MG63 (cell line): ENCODE measurements at regions not wholly inside any gene's neighbourhood (a gene's known extent, or its start where the extent isn't known, plus 50 kb on each side); places are given as distances from the start of the nearest gene placed in this dataset.
"Not testable (repeated sequence)": the region's sequence is repeated elsewhere in the genome, so short reads cannot be mapped to it uniquely, and the experiment has no call there.

ENCODE experiments used
- DNase-seq: peaks from one replicate; pipeline ENCODE4 v3.0.0-alpha.2; 2020
- H3K27me3 ChIP-seq: fragments of 250-450 bp; sonication (Bioruptor Pico); 2 replicates; pipeline ENCODE4 v1.5.1; 2020; ENCODE audit warnings: mild to moderate bottlenecking, moderate library complexity
- H3K36me3 ChIP-seq: fragments of 250-450 bp; sonication (Bioruptor Pico); 2 replicates; pipeline ENCODE4 v1.5.1; 2020; ENCODE audit warnings: mild to moderate bottlenecking, moderate library complexity
- H3K4me3 ChIP-seq: fragments of 250-450 bp; sonication (Bioruptor Pico); 2 replicates; pipeline ENCODE4 v1.5.1; 2020; ENCODE audit warnings: mild to moderate bottlenecking, moderate library complexity
- H3K9me3 ChIP-seq: fragments of 250-450 bp; sonication (Bioruptor Pico); 2 replicates; pipeline ENCODE4 v1.5.1; 2020; ENCODE audit warnings: mild to moderate bottlenecking, moderate library complexity

DNA sequence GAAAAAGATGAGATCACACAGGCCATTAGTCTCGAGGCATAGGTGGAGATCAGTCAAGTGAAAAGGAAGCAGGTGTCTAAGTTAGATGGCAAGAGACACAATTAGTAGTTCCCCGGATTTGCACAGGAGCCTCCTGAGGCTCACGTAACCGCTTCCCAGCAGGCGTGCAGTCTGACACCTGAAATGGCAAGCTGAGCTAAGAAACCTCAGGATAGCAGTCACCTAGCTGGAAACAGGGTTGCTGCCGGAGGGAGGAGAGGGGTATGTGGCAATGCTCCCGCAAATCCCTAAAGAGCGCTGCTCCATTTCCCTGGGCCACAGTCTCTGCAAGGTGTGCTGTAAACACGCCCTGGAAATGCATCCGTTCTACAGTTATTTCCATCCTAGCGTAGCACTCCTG is 1151.0 kb downstream of the DIAPH3 start:
- H3K36me3 ChIP-seq: no peaks in the 10 kb centered on the region
- DNase-seq: no peak
- no peaks in the 10 kb centered on the region for H3K9me3 ChIP-seq
- H3K4me3 ChIP-seq: no peak overlapping the region
- no peaks in the 10 kb centered on the region for H3K27me3 ChIP-seq

- DNase-seq: peak; percentile 1
- H3K36me3 ChIP-seq: no peaks in the 10 kb centered on the region
- no peaks in the 10 kb centered on the region for H3K9me3 ChIP-seq
- no peaks in the 10 kb centered on the region for H3K27me3 ChIP-seq
- no peak overlapping the region for H3K4me3 ChIP-seq
These were observed 1147.5 kb downstream of the DIAPH3 start for GRCh38 chr13:59016250-59016649.

DNA sequence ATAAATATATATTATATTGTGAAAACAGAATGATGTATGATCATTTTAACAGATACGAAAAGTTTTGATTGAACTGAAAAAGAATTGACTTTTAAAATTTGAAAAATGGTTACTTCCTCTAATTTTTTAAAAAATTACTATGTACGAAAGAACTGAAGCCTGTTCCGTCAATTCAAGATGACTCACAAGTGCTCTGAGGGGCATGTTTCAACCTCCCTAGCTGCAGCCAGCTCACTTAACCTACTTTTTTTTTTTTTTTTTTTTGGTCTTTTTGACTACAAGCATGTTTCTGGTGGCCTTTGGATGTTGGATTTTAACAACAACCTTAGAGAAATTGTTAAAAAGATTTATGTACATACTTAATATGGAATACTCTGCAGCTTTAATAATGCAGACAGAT is 1139.3 kb downstream of the DIAPH3 start:
- H3K36me3 ChIP-seq: no peaks in the 10 kb centered on the region
- no peak for DNase-seq
- no peak overlapping the region for H3K4me3 ChIP-seq
- H3K9me3 ChIP-seq: no peaks in the 10 kb centered on the region
- H3K27me3 ChIP-seq: no peaks in the 10 kb centered on the region

- no peak for DNase-seq
- no peaks in the 10 kb centered on the region for H3K27me3 ChIP-seq
- H3K9me3 ChIP-seq: no peaks in the 10 kb centered on the region
- H3K36me3 ChIP-seq: no peaks in the 10 kb centered on the region
- no peak overlapping the region for H3K4me3 ChIP-seq
These were observed 1129.5 kb downstream of the DIAPH3 start for GRCh38 chr13:59034198-59034597.

DNA sequence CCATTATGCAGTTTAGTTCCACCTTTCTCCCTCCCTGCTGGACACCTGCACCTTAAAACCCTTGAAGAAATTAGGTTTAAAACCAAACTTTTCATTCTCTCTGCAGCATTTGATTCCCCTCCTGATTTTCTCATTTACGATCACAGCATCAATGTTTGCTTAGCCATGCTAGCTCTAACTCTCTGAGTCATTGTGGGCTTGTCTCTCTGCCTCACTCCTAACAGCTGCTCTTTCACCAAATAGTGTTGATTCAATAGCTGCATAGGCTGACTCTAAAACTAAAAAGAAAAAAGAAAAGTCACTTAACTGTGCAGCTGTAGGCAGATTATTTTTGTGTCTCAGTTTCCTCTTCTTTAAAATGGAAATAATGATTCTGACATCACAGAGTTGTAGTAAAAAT is 1124.9 kb downstream of the DIAPH3 start:
- Histone ChIP-seq H3K36me3 (no peaks in the 10 kb centered on the region), H3K4me3 (no peak overlapping the region), H3K27me3 (no peaks in the 10 kb centered on the region), H3K9me3 (no peaks in the 10 kb centered on the region)
- DNase-seq: no peak

DNA sequence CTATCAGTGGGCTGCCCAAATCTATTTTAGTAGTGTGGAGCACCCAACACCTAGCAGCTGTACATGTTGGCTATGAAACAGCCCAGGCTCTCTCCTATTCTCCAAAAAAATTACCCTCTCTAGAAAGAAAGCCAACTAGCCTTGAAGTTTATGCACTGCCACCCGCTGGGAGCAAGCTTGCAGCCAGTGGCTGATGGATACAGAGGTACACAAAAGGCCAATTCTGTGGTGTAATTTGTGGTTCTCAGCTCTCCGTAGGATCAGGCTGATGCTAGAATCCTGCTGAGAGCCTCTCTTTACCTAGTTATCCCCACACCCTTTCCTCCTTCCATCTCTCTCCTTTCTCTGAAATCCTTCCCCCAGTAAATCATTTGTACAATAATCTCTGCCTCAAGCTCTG is 1120.7 kb downstream of the DIAPH3 start:
- Histone ChIP-seq H3K27me3 (no peaks in the 10 kb centered on the region), H3K36me3 (no peaks in the 10 kb centered on the region), H3K4me3 (no peak overlapping the region), H3K9me3 (no peaks in the 10 kb centered on the region)
- DNase-seq: no peak

GRCh38 chr13:59047546-59047945 is 1116.2 kb downstream of the DIAPH3 start:
- no peaks in the 10 kb centered on the region for H3K36me3 ChIP-seq
- H3K4me3 ChIP-seq: no peak overlapping the region
- no peak for DNase-seq
- H3K27me3 ChIP-seq: no peaks in the 10 kb centered on the region
- no peaks in the 10 kb centered on the region for H3K9me3 ChIP-seq

GRCh38 chr13:59061621-59062020 is 1102.1 kb downstream of the DIAPH3 start:
- no peak for DNase-seq
- no peaks in the 10 kb centered on the region for H3K27me3 ChIP-seq
- H3K4me3 ChIP-seq: no peak overlapping the region
- H3K9me3 ChIP-seq: no peaks in the 10 kb centered on the region
- H3K36me3 ChIP-seq: no peaks in the 10 kb centered on the region

DNA sequence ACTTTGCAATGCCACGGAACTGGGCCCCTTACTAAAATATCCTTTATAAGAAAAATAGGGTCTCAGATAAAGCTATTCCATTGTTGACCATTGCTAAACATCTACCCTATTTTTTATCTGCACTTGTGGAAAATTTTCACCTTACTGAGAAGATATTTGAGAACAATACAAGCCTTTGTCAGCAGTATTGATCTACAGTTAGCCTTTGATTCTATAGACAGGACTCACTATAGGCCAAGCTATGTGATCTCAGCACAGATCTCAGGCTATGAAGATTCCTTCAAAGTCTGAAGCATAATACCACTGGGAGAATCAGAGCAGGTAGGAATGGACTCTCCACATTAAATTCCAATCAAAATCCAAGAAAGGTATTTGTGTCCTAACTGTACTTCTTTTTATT is 1099.7 kb downstream of the DIAPH3 start:
- no peak for DNase-seq

GRCh38 chr13:59076386-59076785 is 1087.3 kb downstream of the DIAPH3 start:
- H3K9me3 ChIP-seq, H3K4me3 ChIP-seq, H3K27me3 ChIP-seq, H3K36me3 ChIP-seq, DNase-seq: not testable (repeated sequence)

More for the DNA sequence above, 1099.7 kb downstream of the DIAPH3 start:
- Histone ChIP-seq H3K36me3 (no peaks in the 10 kb centered on the region), H3K9me3 (no peaks in the 10 kb centered on the region), H3K4me3 (no peak overlapping the region), H3K27me3 (no peaks in the 10 kb centered on the region)

GRCh38 chr13:59086147-59086546 is 1077.6 kb downstream of the DIAPH3 start:
- DNase-seq: no peak
- no peak overlapping the region for H3K4me3 ChIP-seq

GRCh38 chr13:59088716-59089115 is 1075.0 kb downstream of the DIAPH3 start:
- no peaks in the 10 kb centered on the region for H3K27me3 ChIP-seq
- no peaks in the 10 kb centered on the region for H3K36me3 ChIP-seq
- H3K4me3 ChIP-seq: no peak overlapping the region
- no peaks in the 10 kb centered on the region for H3K9me3 ChIP-seq
- DNase-seq: peak; percentile 67

More at GRCh38 chr13:59086147-59086546, 1077.6 kb downstream of the DIAPH3 start:
- H3K27me3 ChIP-seq: no peaks in the 10 kb centered on the region
- no peaks in the 10 kb centered on the region for H3K9me3 ChIP-seq
- H3K36me3 ChIP-seq: no peaks in the 10 kb centered on the region

DNA sequence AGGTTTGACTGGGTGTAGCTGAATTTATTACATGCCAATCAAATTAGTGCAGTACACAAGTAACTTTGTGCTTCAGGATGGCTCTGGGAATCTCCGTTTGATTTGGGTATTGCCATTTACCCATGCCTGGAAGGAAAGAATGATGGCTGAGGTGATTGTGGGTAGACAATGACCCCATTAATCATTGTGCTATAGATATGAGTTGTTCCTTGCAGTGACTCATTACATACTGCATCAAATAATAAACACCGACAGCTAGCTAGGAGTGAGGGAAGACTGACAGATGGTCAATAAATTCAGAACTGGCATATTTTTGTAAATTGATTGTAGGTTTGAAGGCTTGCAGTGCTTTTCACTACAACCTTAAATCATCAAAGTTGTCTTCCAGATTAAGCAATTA is 1069.5 kb downstream of the DIAPH3 start:
- DNase-seq: no peak
- Histone ChIP-seq H3K27me3 (no peaks in the 10 kb centered on the region), H3K9me3 (no peaks in the 10 kb centered on the region), H3K36me3 (no peaks in the 10 kb centered on the region), H3K4me3 (no peak overlapping the region)

DNA sequence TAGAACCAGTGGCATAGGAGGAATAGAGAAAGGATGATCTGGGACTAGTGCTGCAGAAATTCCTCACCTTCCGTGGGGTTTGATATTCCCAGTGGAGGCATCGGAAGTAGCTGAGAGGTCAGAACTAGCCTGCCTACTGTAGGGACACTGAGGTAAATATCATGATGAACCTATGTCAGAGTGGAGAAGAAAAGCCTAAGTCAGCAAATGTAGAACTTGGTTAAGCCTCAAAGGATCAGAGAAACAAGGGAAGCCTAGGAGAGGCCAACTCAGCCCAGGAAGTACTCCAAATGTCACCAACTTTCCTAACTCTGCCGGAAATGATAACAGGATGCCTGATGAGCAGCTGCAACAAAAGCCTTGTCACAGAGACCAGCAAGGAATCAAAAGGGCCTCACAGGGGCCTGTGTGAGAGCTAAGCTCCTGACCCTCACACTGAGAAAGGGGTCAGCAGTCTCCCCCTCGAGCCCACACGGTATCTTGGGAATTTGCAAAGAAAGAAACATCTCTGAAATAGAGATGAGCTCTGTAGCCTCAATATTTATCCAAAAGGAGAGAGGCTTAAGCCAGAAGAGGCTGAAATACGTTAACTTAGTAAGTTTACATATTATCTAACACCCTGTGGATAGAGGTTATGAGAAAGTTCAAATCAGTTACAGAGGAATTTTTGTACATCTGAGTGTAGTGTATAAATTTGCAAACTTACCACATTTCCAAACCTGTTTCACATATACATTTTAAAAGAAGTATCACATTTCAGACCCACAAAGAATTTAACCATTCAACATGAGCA is 1064.3 kb downstream of the DIAPH3 start:
- H3K27me3 ChIP-seq: no peaks in the 10 kb centered on the region
- DNase-seq: no peak
- no peak overlapping the region for H3K4me3 ChIP-seq
- no peaks in the 10 kb centered on the region for H3K9me3 ChIP-seq
- H3K36me3 ChIP-seq: no peaks in the 10 kb centered on the region

GRCh38 chr13:59103004-59103768 is 1060.5 kb downstream of the DIAPH3 start:
- no peak overlapping the region for H3K4me3 ChIP-seq
- DNase-seq: no peak
- H3K27me3 ChIP-seq: no peaks in the 10 kb centered on the region
- H3K9me3 ChIP-seq: no peaks in the 10 kb centered on the region
- H3K36me3 ChIP-seq: no peaks in the 10 kb centered on the region

DNA sequence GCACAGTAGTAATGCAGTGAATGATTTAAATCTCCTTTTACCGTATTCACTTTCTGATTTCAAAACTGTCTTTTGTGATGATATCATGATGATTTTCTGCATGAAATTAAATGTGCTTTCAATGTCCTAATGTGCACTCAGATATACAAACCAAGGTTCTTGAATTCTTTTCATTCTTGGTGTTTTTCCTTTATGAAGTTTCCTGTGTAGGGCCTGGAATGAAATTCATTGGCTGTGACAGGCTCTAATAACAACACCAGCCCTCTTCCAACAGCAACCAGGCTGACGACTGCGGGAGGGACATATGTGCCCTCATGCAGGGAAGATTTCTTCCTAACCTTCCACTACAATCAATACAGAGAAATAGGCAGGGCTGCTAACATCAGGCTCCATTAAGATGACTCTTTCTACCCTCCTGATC is 1052.0 kb downstream of the DIAPH3 start:
- no peak for DNase-seq
- Histone ChIP-seq H3K4me3 (no peak overlapping the region), H3K9me3 (no peaks in the 10 kb centered on the region), H3K27me3 (no peaks in the 10 kb centered on the region), H3K36me3 (no peaks in the 10 kb centered on the region)

DNA sequence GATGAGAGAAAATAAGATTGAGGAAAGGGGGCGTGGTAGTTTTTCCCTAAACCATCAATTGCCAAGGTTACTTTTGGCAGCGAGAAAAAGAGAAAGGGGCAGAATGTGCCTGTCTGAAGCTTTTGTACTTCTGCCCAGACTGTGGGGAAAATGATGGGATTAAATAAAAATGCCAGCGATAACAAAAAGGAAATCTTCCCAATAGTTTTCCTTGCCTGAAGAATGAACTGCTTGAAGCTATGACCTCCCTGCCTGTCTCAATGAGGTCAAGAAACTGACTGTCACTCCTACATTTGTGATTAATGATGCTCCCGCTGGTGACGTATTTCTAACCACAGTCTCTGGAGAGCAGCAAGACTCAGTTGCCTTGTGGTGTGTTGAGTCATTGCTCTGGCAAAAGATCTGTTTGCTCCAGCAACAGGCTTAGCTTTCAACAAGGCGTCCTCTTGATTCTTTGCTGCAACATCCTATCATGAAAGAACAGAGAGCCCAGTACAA is 1051.5 kb downstream of the DIAPH3 start:
- Histone ChIP-seq H3K9me3 (no peaks in the 10 kb centered on the region), H3K27me3 (no peaks in the 10 kb centered on the region), H3K4me3 (no peak overlapping the region), H3K36me3 (no peaks in the 10 kb centered on the region)
- DNase-seq: peak; percentile 74

DNA sequence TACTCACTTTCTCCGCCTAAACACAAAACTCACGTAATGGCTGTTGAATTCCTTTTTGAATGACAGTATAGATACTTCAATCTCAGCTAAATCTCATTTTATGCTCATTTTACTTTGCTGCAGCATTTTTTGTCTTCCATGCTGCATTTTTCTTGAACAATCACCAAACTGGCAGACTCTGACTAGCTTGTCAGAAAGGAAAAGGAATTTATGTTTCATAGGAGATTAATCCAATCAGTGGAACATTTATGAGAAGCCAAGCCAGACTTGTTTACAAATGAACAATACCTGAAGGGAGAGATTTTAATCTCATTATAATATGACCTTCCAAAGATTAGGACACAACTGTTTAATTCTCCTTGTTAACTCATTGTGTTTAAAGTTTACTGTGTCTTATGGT is 1044.3 kb downstream of the DIAPH3 start:
- no peak for DNase-seq
- no peaks in the 10 kb centered on the region for H3K36me3 ChIP-seq
- H3K4me3 ChIP-seq: no peak overlapping the region
- H3K27me3 ChIP-seq: peaks cover 3% of the 10 kb centered on the region; the same call in 1 of the 2 replicates
- H3K9me3 ChIP-seq: no peaks in the 10 kb centered on the region
